ENCODE measurements at regions not wholly inside any gene's neighbourhood (a gene's known extent, or its start where the extent isn't known, plus 50 kb on each side); places are given as distances from the start of the nearest gene placed in this dataset.

GRCh38 chr18:75958683-75959082, 531.2 kb upstream of the SMIM21 start:
- Histone ChIP-seq H3K36me3 (no peaks in the 10 kb centered on the region), H3K4me1 (no peaks in the 10 kb centered on the region), H3K4me3 (no peak overlapping the region), H3K9ac (ENCODE audit: low read depth in 2 of 2, low read length in 2 of 2) (no peak overlapping the region), H3K9me3 (no peaks in the 10 kb centered on the region), H3K27me3 (no peaks in the 10 kb centered on the region), H3K27ac (no peak overlapping the region)
- TF ChIP-seq CTCF (IDR thresholded peaks at IDR 0.05) = no peak
- intact Hi-C loops (cut with DNase I) = no loop called here
- no peak for DNase-seq

GRCh38 chr18:75945265-75945933, 517.9 kb upstream of the SMIM21 start:
- Histone ChIP-seq H3K9ac (ENCODE audit: low read depth in 2 of 2, low read length in 2 of 2) (no peak overlapping the region), H3K4me1 (no peaks in the 10 kb centered on the region), H3K9me3 (no peaks in the 10 kb centered on the region), H3K27ac (no peak overlapping the region), H3K36me3 (no peaks in the 10 kb centered on the region), H3K4me3 (no peak overlapping the region), H3K27me3 (no peaks in the 10 kb centered on the region)
- TF ChIP-seq CTCF (IDR thresholded peaks at IDR 0.05) = no peak
- intact Hi-C loops (cut with DNase I) = no loop called here
- DNase-seq = no peak

- Histone ChIP-seq H3K9me3 (no peaks in the 10 kb centered on the region), H3K36me3 (no peaks in the 10 kb centered on the region), H3K4me1 (no peaks in the 10 kb centered on the region), H3K9ac (ENCODE audit: low read depth in 2 of 2, low read length in 2 of 2) (no peak overlapping the region), H3K27me3 (no peaks in the 10 kb centered on the region), H3K27ac (no peak overlapping the region), H3K4me3 (no peak overlapping the region)
- intact Hi-C loops (cut with DNase I) = no loop called here
- no peak for TF ChIP-seq CTCF (IDR thresholded peaks at IDR 0.05)
- no peak for DNase-seq
These were observed 509.8 kb upstream of the SMIM21 start for GRCh38 chr18:75937306-75937705.

- Histone ChIP-seq H3K9ac (ENCODE audit: low read depth in 2 of 2, low read length in 2 of 2) (no peak overlapping the region), H3K27ac (no peak overlapping the region), H3K36me3 (no peaks in the 10 kb centered on the region), H3K9me3 (no peaks in the 10 kb centered on the region), H3K27me3 (no peaks in the 10 kb centered on the region), H3K4me3 (no peak overlapping the region), H3K4me1 (no peaks in the 10 kb centered on the region)
- no peak for DNase-seq
- no peak for TF ChIP-seq CTCF (IDR thresholded peaks at IDR 0.05)
- intact Hi-C loops (cut with DNase I) = no loop called here
These were observed 509.4 kb upstream of the SMIM21 start for GRCh38 chr18:75936862-75937261.

GRCh38 chr18:75931079-75931478, 503.6 kb upstream of the SMIM21 start:
- Histone ChIP-seq H3K4me3 (no peak overlapping the region), H3K9ac (ENCODE audit: low read depth in 2 of 2, low read length in 2 of 2) (no peak overlapping the region), H3K27me3 (no peaks in the 10 kb centered on the region), H3K9me3 (no peaks in the 10 kb centered on the region), H3K36me3 (no peaks in the 10 kb centered on the region), H3K27ac (no peak overlapping the region), H3K4me1 (no peaks in the 10 kb centered on the region)
- no peak for TF ChIP-seq CTCF (IDR thresholded peaks at IDR 0.05)
- DNase-seq = no peak
- intact Hi-C loops (cut with DNase I) = no loop called here
